GM21786 (cell line): ENCODE measurements at regions not wholly inside any gene's neighbourhood (a gene's known extent, or its start where the extent isn't known, plus 50 kb on each side); places are given as distances from the start of the nearest gene placed in this dataset.

ENCODE experiments used
- ATAC-seq: cut with Tn5 transposase; IDR thresholded peaks from one replicate; pipeline ENCODE4 v1.9.1; 2021; ENCODE audit not compliant: unreplicated experiment

GRCh38 chr5:8457187-8458037, 588.5 kb downstream of the MTRR start:
- peak; percentile 92 for ATAC-seq

GRCh38 chr5:8458038-8458383, 589.1 kb downstream of the MTRR start:
- peak; percentile 5 for ATAC-seq

- no peak for ATAC-seq
These were observed 592.6 kb downstream of the MTRR start for GRCh38 chr5:8461543-8461942.

GRCh38 chr5:8462565-8462964, 593.6 kb downstream of the MTRR start:
- no peak for ATAC-seq

- ATAC-seq: no peak
These were observed 601.5 kb downstream of the MTRR start for GRCh38 chr5:8470489-8470888.

- no peak for ATAC-seq
These were observed 602.6 kb downstream of the MTRR start for GRCh38 chr5:8471581-8471980.

GRCh38 chr5:8473016-8473415, 604.1 kb downstream of the MTRR start:
- no peak for ATAC-seq

GRCh38 chr5:8473827-8474568, 605.0 kb downstream of the MTRR start:
- no peak for ATAC-seq

GRCh38 chr5:8474569-8474930, 605.6 kb downstream of the MTRR start:
- ATAC-seq: no peak

GRCh38 chr5:8478326-8478725, 609.4 kb downstream of the MTRR start:
- ATAC-seq: no peak

- ATAC-seq: no peak
These were observed 612.1 kb downstream of the MTRR start for GRCh38 chr5:8481007-8481406.

- no peak for ATAC-seq
These were observed 622.3 kb downstream of the MTRR start for GRCh38 chr5:8491254-8491653.

GRCh38 chr5:8493176-8493575, 624.2 kb downstream of the MTRR start:
- no peak for ATAC-seq

GRCh38 chr5:8500426-8500825, 631.5 kb downstream of the MTRR start:
- no peak for ATAC-seq

GRCh38 chr5:8505196-8505595, 636.2 kb downstream of the MTRR start:
- ATAC-seq: no peak

GRCh38 chr5:8508231-8508630, 639.3 kb downstream of the MTRR start:
- ATAC-seq: no peak

GRCh38 chr5:8516356-8516755, 647.4 kb downstream of the MTRR start:
- no peak for ATAC-seq

GRCh38 chr5:8517456-8517855, 648.5 kb downstream of the MTRR start:
- ATAC-seq: no peak

GRCh38 chr5:8520917-8521316, 652.0 kb downstream of the MTRR start:
- ATAC-seq: no peak

GRCh38 chr5:8521991-8522390, 653.0 kb downstream of the MTRR start:
- ATAC-seq: no peak

GRCh38 chr5:8522646-8523045, 653.7 kb downstream of the MTRR start:
- no peak for ATAC-seq

- no peak for ATAC-seq
These were observed 654.6 kb downstream of the MTRR start for GRCh38 chr5:8523501-8523900.

GRCh38 chr5:8525819-8526218, 656.9 kb downstream of the MTRR start:
- ATAC-seq: no peak
